Muscle of back (tissue), 3 donors: ENCODE measurements at regions not wholly inside any gene's neighbourhood (a gene's known extent, or its start where the extent isn't known, plus 50 kb on each side); places are given as distances from the start of the nearest gene placed in this dataset.
A peak's percentile ranks its signal among the peaks of the same experiment; 100 is the strongest.

Source experiments
- DNase-seq, 3 donors: peaks; one replicate each; pipeline versions ENCODE4 v3.0.0 to v3.0.0-alpha.2; 2013

- DNase-seq: peak in 1 of 3 donors; percentile 32
These were observed 86.1 kb upstream of the VAV3 start for GRCh38 chr1:108050911-108051629.

- peak in 1 of 3 donors; percentile 20 for DNase-seq
These were observed 85.2 kb upstream of the VAV3 start for GRCh38 chr1:108050158-108050557.

GRCh38 chr1:108049178-108049819, 84.3 kb upstream of the VAV3 start:
- peak in 1 of 3 donors; percentile 31 for DNase-seq

GRCh38 chr1:108048301-108049177, 83.6 kb upstream of the VAV3 start:
- DNase-seq: no peak

GRCh38 chr1:108047085-108047484, 82.1 kb upstream of the VAV3 start:
- DNase-seq: no peak

GRCh38 chr1:108046026-108046425, 81.0 kb upstream of the VAV3 start:
- DNase-seq: no peak

- no peak for DNase-seq
These were observed 80.5 kb upstream of the VAV3 start for GRCh38 chr1:108045460-108045859.

GRCh38 chr1:108044318-108044717, 79.3 kb upstream of the VAV3 start:
- peak in 1 of 3 donors; percentile 15 for DNase-seq

- DNase-seq: no peak
These were observed 78.7 kb upstream of the VAV3 start for GRCh38 chr1:108043707-108044106.

GRCh38 chr1:108042610-108043009, 77.6 kb upstream of the VAV3 start:
- no peak for DNase-seq

- peak in 1 of 3 donors; percentile 55 for DNase-seq
These were observed 76.6 kb upstream of the VAV3 start for GRCh38 chr1:108041360-108042142.

GRCh38 chr1:108038653-108039236, 73.8 kb upstream of the VAV3 start:
- DNase-seq: no peak

- DNase-seq: no peak
These were observed 72.0 kb upstream of the VAV3 start for GRCh38 chr1:108036796-108037562.

- peak in 1 of 3 donors; percentile 73 for DNase-seq
These were observed 69.4 kb upstream of the VAV3 start for GRCh38 chr1:108034396-108034795.

GRCh38 chr1:108033550-108033951, 68.6 kb upstream of the VAV3 start:
- peak in 1 of 3 donors; percentile 61 for DNase-seq

- no peak for DNase-seq
These were observed 63.9 kb upstream of the VAV3 start for GRCh38 chr1:108028841-108029388.

GRCh38 chr1:108027389-108027788, 62.4 kb upstream of the VAV3 start:
- no peak for DNase-seq

GRCh38 chr1:108017698-108018097, 52.7 kb upstream of the VAV3 start:
- DNase-seq: no peak

GRCh38 chr1:108016451-108016920, 51.5 kb upstream of the VAV3 start:
- DNase-seq: peak in 1 of 3 donors; percentile 60
